Smooth muscle cell (in vitro differentiated cells): ENCODE measurements at regions not wholly inside any gene's neighbourhood (a gene's known extent, or its start where the extent isn't known, plus 50 kb on each side); places are given as distances from the start of the nearest gene placed in this dataset.

Source experiments
- DNase-seq: peaks from one replicate; lab custom pipeline; 2025; ENCODE audit not compliant: unreplicated experiment; lab: John Stamatoyannopoulos, UW
- H2AFZ ChIP-seq: fragments of 200-600 bp; sonication (generic); 2 replicates; pipeline ENCODE4 v1.6.0; 2016; ENCODE audit warnings: antibody characterized with exemption, low read depth, mild to moderate bottlenecking
- H3F3A ChIP-seq: fragments of 200-600 bp; sonication (generic); 2 replicates; pipeline ENCODE4 v1.6.0; 2017; ENCODE audit warnings: antibody characterized with exemption, low read depth
- H3K27ac ChIP-seq: fragments of 200-600 bp; sonication (generic); 2 replicates; pipeline ENCODE4 v1.5.1; 2016; ENCODE audit warnings: low read depth, mild to moderate bottlenecking
- H3K27me3 ChIP-seq: fragments of 200-600 bp; sonication (generic); 2 replicates; pipeline ENCODE4 v1.6.1; 2016; ENCODE audit warnings: low read depth, mild to moderate bottlenecking
- H3K36me3 ChIP-seq: fragments of 200-600 bp; sonication (generic); 2 replicates; pipeline ENCODE4 v1.5.1; 2016; ENCODE audit warnings: low read depth
- H3K4me1 ChIP-seq: fragments of 200-600 bp; sonication (generic); 2 replicates; pipeline ENCODE4 v1.5.1; 2016; ENCODE audit warnings: low read depth
- H3K4me2 ChIP-seq: fragments of 200-600 bp; sonication (generic); 2 replicates; pipeline ENCODE4 v1.6.0; 2016; ENCODE audit warnings: mild to moderate bottlenecking
- H3K4me3 ChIP-seq: fragments of 200-600 bp; sonication (generic); 2 replicates; pipeline ENCODE4 v1.5.1; 2016; ENCODE audit warnings: mild to moderate bottlenecking
- H3K79me2 ChIP-seq: fragments of 200-600 bp; sonication (generic); 2 replicates; pipeline ENCODE4 v1.6.0; 2016; ENCODE audit warnings: low read depth, mild to moderate bottlenecking
- H3K9ac ChIP-seq: fragments of 200-600 bp; sonication (generic); 2 replicates; pipeline ENCODE4 v1.6.0; 2016; ENCODE audit warnings: low read depth
- H3K9me3 ChIP-seq: fragments of 200-600 bp; sonication (generic); replicated peaks from 2 replicates; pipeline ENCODE4 v1.5.1; 2016; ENCODE audit warnings: low read depth
- H4K20me1 ChIP-seq: fragments of 200-600 bp; sonication (generic); 2 replicates; pipeline ENCODE4 v1.6.0; 2016; ENCODE audit warnings: low read depth
- WGBS: methylation state at CpG from one replicate; pipeline ENCODE4 v1.1.7; 2016; ENCODE audit warnings: low lambda C conversion rate; 5-methylcytosine and 5-hydroxymethylcytosine counted together
- TF ChIP-seq, protein P1 (sequence below): fragments of 200-600 bp; sonication (generic); IDR thresholded peaks from 2 replicates; pipeline ENCODE4 v1.5.1; 2017; ENCODE audit warnings: borderline replicate concordance, mild to moderate bottlenecking, antibody characterized with exemption; ENCODE audit not compliant: insufficient read depth, poor library complexity, severe bottlenecking

DNA sequence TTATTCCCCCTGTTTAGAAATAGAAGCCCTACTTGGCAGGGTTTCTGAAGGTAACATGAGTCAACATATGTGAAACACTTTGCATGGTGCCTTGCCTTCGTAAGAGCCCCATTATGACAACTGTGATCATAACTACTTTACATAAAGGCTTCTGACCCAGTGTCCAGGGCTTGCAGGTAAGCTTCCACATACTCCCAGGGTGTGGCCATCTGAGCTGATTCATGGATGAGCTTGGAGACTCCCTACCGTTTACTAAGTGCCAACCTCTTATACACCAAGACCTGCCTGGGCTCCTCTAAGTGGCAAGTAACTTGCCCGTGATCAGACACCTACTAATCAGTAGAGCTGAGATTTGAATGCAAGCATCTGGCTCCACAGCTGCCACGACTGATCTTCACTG lies 62.8 kb upstream of the C5orf58 start:
- H3K27me3 ChIP-seq = peaks cover 11% of the 10 kb centered on the region
- H3K79me2 ChIP-seq = no peaks in the 10 kb centered on the region
- no peak for DNase-seq
- no peaks in the 10 kb centered on the region for H4K20me1 ChIP-seq
- H3K9ac ChIP-seq = no peak overlapping the region
- no peak overlapping the region for H3K4me2 ChIP-seq
- H3K4me3 ChIP-seq = no peak overlapping the region
- TF ChIP-seq, protein P1, sequence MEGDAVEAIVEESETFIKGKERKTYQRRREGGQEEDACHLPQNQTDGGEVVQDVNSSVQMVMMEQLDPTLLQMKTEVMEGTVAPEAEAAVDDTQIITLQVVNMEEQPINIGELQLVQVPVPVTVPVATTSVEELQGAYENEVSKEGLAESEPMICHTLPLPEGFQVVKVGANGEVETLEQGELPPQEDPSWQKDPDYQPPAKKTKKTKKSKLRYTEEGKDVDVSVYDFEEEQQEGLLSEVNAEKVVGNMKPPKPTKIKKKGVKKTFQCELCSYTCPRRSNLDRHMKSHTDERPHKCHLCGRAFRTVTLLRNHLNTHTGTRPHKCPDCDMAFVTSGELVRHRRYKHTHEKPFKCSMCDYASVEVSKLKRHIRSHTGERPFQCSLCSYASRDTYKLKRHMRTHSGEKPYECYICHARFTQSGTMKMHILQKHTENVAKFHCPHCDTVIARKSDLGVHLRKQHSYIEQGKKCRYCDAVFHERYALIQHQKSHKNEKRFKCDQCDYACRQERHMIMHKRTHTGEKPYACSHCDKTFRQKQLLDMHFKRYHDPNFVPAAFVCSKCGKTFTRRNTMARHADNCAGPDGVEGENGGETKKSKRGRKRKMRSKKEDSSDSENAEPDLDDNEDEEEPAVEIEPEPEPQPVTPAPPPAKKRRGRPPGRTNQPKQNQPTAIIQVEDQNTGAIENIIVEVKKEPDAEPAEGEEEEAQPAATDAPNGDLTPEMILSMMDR = no peak
- H2AFZ ChIP-seq = no peak overlapping the region
- no peaks in the 10 kb centered on the region for H3K9me3 ChIP-seq
- 85% methylated on average over 4 of the region's 4 CpGs for WGBS
- H3F3A ChIP-seq = no peaks in the 10 kb centered on the region
- no peaks in the 10 kb centered on the region for H3K36me3 ChIP-seq
- no peaks in the 10 kb centered on the region for H3K4me1 ChIP-seq
- no peak overlapping the region for H3K27ac ChIP-seq

DNA sequence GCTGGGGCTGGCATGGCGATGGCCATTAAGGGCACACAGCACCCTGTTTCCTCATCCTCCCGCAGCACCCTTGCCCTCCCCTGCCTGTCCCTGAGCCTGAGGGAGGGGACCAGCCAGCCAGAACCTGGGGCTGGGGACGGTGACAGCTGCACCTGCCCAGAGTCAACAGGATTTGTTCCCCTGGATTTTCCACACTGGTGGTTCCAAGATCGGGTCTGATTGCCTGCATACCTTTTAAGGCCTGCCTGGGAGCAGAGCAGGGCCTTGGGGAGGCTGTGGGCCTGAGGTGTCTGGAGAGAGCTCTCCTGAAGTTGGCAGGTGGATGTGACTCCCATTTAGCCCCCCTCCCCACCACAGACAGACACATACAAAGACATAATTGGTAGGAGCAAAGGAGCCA lies 61.0 kb upstream of the C5orf58 start:
- TF ChIP-seq, protein P1 = no peak
- WGBS = 94% methylated on average over 4 of the region's 4 CpGs
- no peak for DNase-seq

DNA sequence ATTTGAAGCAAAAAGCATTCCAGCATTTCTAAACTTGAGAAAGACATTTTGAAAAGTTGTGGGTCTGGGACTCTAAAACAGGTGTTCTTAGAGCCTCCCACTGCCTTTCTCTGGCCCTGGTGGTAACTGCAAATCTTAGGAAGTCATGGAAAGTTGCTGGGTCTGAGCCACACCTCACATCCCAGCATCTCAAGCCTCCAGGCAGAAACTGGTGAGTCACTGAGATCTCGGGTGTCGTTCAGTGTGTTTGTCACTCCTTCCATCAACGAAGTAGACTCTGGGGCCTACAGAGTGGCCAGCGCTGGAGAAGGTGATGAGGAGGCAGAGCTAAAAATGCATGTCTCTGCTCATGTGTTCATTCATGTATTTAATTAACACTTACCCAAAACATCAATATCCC lies 59.6 kb upstream of the C5orf58 start:
- Histone ChIP-seq H3K9ac (no peak overlapping the region), H3K27me3 (peaks cover 11% of the 10 kb centered on the region), H3K4me1 (no peaks in the 10 kb centered on the region), H3K79me2 (no peaks in the 10 kb centered on the region), H3K4me2 (no peak overlapping the region), H3K4me3 (no peak overlapping the region), H3K9me3 (no peaks in the 10 kb centered on the region), H2AFZ (no peak overlapping the region), H3K27ac (no peak overlapping the region), H4K20me1 (no peaks in the 10 kb centered on the region), H3K36me3 (no peaks in the 10 kb centered on the region), H3F3A (no peaks in the 10 kb centered on the region)
- 29% methylated on average over 4 of the region's 4 CpGs for WGBS
- TF ChIP-seq, protein P1 = no peak
- no peak for DNase-seq

More for the DNA sequence above, 61.0 kb upstream of the C5orf58 start:
- no peaks in the 10 kb centered on the region for H3K9me3 ChIP-seq
- H3K4me2 ChIP-seq = no peak overlapping the region
- H3K79me2 ChIP-seq = no peaks in the 10 kb centered on the region
- H3K9ac ChIP-seq = no peak overlapping the region
- H2AFZ ChIP-seq = no peak overlapping the region
- no peaks in the 10 kb centered on the region for H3F3A ChIP-seq
- no peak overlapping the region for H3K27ac ChIP-seq
- H3K4me3 ChIP-seq = no peak overlapping the region
- H3K4me1 ChIP-seq = no peaks in the 10 kb centered on the region
- H3K27me3 ChIP-seq = peaks cover 11% of the 10 kb centered on the region
- H4K20me1 ChIP-seq = no peaks in the 10 kb centered on the region
- no peaks in the 10 kb centered on the region for H3K36me3 ChIP-seq

DNA sequence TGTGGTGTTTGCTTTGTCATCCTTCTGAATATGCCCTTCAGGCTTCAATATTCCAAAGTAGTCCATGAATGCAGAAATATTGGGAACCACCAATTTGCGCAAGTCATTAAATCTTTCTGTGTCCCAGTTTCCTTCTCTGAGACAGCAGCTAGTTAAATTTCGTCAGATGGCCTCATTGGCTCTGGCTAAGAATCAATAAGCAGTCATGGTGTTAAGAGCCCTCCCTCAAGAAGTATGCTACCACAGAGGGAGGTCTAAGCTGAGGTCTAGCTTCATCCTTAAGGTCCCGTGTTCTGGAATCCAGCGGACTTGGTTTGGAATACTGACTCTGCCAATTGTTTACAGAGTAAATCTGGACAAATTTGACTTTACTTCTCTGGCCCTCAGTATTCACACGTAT lies 59.1 kb upstream of the C5orf58 start:
- no peaks in the 10 kb centered on the region for H3F3A ChIP-seq

More for the DNA sequence above, 59.1 kb upstream of the C5orf58 start:
- H3K27ac ChIP-seq = no peak overlapping the region
- no peak for DNase-seq
- H3K9ac ChIP-seq = no peak overlapping the region
- H3K9me3 ChIP-seq = no peaks in the 10 kb centered on the region
- H2AFZ ChIP-seq = no peak overlapping the region
- no peaks in the 10 kb centered on the region for H3K79me2 ChIP-seq
- no peaks in the 10 kb centered on the region for H4K20me1 ChIP-seq
- no peaks in the 10 kb centered on the region for H3K4me1 ChIP-seq
- no peak overlapping the region for H3K4me3 ChIP-seq
- TF ChIP-seq, protein P1 = no peak
- 74% methylated on average over 5 of the region's 5 CpGs for WGBS
- no peaks in the 10 kb centered on the region for H3K36me3 ChIP-seq
- no peak overlapping the region for H3K4me2 ChIP-seq
- H3K27me3 ChIP-seq = peaks cover 11% of the 10 kb centered on the region
